NT2/D1 (cell line): ENCODE measurements at regions not wholly inside any gene's neighbourhood (a gene's known extent, or its start where the extent isn't known, plus 50 kb on each side); places are given as distances from the start of the nearest gene placed in this dataset.

ENCODE experiments used
- DNase-seq: peaks from one replicate; pipeline ENCODE4 v3.0.0-alpha.2; 2011; ENCODE audit warnings: low read depth, low spot score
- H3K27me3 ChIP-seq: 2 replicates; pipeline ENCODE4 v1.6.0; 2011; ENCODE audit warnings: mild to moderate bottlenecking; ENCODE audit not compliant: insufficient read length, insufficient read depth
- H3K36me3 ChIP-seq: 2 replicates; pipeline ENCODE4 v1.6.1; 2011; ENCODE audit warnings: mild to moderate bottlenecking, low read length, mixed read lengths; ENCODE audit not compliant: insufficient read depth, insufficient read length
- H3K4me1 ChIP-seq: 2 replicates; pipeline ENCODE4 v1.5.1; 2011; ENCODE audit not compliant: insufficient read depth, insufficient read length
- H3K4me3 ChIP-seq: 2 replicates; pipeline ENCODE4 v1.5.1; 2011; ENCODE audit warnings: low read depth; ENCODE audit not compliant: insufficient read length
- H3K9ac ChIP-seq: 2 replicates; pipeline ENCODE4 v1.6.0; 2011; ENCODE audit warnings: low read depth; ENCODE audit not compliant: insufficient read length
- H3K9me3 ChIP-seq: 2 replicates; pipeline ENCODE4 v1.5.1; 2011; ENCODE audit warnings: mild to moderate bottlenecking, low read length; ENCODE audit not compliant: insufficient read depth
- SUZ12 ChIP-seq: IDR thresholded peaks from 2 replicates; pipeline ENCODE4 v1.6.1; 2011; ENCODE audit not compliant: insufficient read length, insufficient read depth; ENCODE audit errors: extremely low read depth
- YY1 ChIP-seq: IDR thresholded peaks from 2 replicates; pipeline ENCODE4 v1.6.1; 2011; ENCODE audit not compliant: insufficient read length, insufficient read depth
- ZNF274 ChIP-seq: IDR thresholded peaks from 2 replicates; pipeline ENCODE4 v1.6.1; 2011; ENCODE audit warnings: mild to moderate bottlenecking, low read depth, low read length

DNA sequence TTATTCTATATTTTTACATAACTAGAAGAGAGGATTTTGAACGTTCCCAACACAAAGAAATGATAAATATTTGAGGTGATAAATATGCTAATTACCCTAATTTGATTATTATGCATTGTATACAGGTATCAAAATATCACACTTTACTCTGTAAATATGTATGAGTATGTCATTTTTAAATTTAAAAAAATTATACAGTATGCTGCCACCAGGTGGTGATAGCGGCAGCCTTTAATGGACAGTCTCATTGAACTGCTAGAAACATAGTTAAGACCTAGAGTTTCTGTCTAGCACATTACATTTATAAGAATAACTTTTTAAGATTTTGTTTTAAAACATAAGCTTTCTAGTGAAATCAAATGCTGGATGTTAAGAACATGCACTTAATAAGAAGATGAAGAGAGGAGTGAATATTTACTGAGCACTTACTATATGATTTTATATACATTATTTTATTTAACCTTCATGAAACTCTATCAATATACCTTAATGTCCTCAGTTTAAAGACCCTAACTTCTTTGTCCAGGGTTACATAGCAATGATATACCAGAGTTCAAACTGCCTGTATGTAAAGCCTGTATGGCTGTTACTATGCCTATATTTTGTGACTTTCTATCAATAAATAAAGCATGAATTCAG lies 207.1 kb downstream of the NUF2 start:
- H3K4me3 ChIP-seq = no peak overlapping the region
- no peak for TF ChIP-seq ZNF274
- TF ChIP-seq SUZ12 = no peak
- TF ChIP-seq YY1 = no peak
- peak; percentile 16 for DNase-seq

DNA sequence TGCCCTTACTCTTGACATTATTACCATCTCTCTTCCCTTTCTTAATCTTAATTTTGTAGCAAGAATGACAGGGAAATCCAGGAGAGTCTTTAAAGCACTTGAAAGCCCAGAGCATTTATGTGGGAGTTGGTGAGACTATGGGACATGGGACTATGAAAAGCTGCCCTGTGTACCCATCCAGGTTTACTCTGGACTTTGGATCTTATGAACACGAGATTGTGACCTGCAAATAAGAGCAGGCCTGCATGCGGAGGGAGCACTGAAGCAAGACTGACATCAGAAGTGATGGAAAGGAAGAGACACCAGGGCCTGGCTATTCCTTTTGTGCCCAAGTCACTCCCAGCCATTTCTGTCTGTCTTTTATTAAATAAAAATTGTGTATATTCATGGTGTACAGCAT lies 209.6 kb downstream of the NUF2 start:
- TF ChIP-seq ZNF274 = no peak
- no peak for TF ChIP-seq SUZ12
- TF ChIP-seq YY1 = no peak
- H3K27me3 ChIP-seq = no peaks in the 10 kb centered on the region
- DNase-seq = no peak
- H3K4me3 ChIP-seq = no peak overlapping the region
- no peaks in the 10 kb centered on the region for H3K9me3 ChIP-seq
- H3K36me3 ChIP-seq = no peaks in the 10 kb centered on the region
- H3K4me1 ChIP-seq = no peaks in the 10 kb centered on the region
- no peak overlapping the region for H3K9ac ChIP-seq

More for the DNA sequence above, 207.1 kb downstream of the NUF2 start:
- H3K9me3 ChIP-seq = no peaks in the 10 kb centered on the region
- H3K4me1 ChIP-seq = no peaks in the 10 kb centered on the region
- H3K36me3 ChIP-seq = no peaks in the 10 kb centered on the region
- no peak overlapping the region for H3K9ac ChIP-seq
- H3K27me3 ChIP-seq = no peaks in the 10 kb centered on the region

DNA sequence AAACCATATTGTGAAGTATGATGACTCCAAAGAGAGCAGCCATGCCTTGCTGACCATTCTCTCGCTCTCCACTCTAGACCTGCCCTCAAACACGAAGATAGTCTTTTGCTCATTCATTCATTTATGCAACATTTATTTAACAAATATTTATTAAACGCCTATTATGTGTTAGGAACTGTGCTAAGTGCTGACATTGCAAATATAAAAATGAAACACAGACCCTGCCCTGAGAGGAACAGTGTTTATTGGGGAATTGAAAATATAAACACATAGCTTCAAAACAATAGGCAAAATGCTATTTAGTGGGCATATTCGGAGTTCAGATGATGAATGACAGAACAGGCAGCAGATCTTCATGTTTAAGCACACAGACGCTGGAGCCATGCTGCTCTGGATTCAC lies 213.6 kb downstream of the NUF2 start:
- no peak overlapping the region for H3K9ac ChIP-seq
- no peaks in the 10 kb centered on the region for H3K4me1 ChIP-seq
- H3K4me3 ChIP-seq = no peak overlapping the region
- no peaks in the 10 kb centered on the region for H3K36me3 ChIP-seq
- no peaks in the 10 kb centered on the region for H3K27me3 ChIP-seq
- no peak for TF ChIP-seq SUZ12
- TF ChIP-seq ZNF274 = no peak
- TF ChIP-seq YY1 = no peak
- DNase-seq = no peak
- no peaks in the 10 kb centered on the region for H3K9me3 ChIP-seq

DNA sequence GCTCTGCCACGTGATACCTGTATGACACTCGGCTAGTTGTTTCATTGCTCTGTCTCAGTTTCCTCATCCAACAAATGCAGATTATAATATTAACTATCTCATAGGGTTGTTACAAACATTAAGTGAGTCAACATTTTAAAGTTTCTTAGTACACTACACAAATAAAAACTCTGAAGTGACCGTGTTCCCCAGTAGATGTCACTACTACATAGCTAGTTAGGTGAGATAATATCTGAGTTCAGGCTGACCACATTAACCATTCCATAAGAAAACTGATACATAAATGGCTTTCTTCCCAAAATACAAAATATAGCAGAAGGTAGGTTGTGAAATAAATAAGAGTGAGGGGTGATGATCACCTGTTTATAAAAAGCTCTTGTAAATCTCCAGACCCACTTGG lies 214.1 kb downstream of the NUF2 start:
- no peaks in the 10 kb centered on the region for H3K4me1 ChIP-seq
- H3K9ac ChIP-seq = no peak overlapping the region
- DNase-seq = peak; percentile 36
- TF ChIP-seq ZNF274 (no peak), YY1 (no peak), SUZ12 (no peak)
- no peaks in the 10 kb centered on the region for H3K36me3 ChIP-seq
- H3K4me3 ChIP-seq = no peak overlapping the region
- H3K9me3 ChIP-seq = no peaks in the 10 kb centered on the region
- no peaks in the 10 kb centered on the region for H3K27me3 ChIP-seq

DNA sequence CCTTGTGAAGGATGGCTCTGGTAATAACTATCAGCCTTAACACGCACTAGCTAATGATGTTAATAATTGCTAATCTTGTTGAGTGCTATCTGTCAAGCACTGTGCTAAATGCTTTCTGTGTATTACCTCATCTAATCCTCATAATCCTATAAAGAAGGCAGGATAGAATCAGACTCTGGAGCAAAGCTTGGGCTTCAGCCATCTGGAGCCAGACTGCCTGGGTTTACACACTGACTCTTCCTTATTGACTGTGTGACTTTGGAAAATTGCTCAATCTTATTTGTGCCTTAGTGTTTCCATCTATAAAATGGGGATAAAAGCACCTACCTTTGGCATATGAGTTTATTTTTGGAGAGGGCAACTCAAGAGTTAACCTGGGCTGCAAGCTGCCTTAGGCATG lies 216.1 kb downstream of the NUF2 start:
- no peak for DNase-seq
- Histone ChIP-seq H3K4me1 (no peaks in the 10 kb centered on the region), H3K9ac (no peak overlapping the region), H3K9me3 (no peaks in the 10 kb centered on the region), H3K4me3 (no peak overlapping the region), H3K27me3 (no peaks in the 10 kb centered on the region), H3K36me3 (no peaks in the 10 kb centered on the region)
- TF ChIP-seq ZNF274 (no peak), YY1 (no peak), SUZ12 (no peak)

DNA sequence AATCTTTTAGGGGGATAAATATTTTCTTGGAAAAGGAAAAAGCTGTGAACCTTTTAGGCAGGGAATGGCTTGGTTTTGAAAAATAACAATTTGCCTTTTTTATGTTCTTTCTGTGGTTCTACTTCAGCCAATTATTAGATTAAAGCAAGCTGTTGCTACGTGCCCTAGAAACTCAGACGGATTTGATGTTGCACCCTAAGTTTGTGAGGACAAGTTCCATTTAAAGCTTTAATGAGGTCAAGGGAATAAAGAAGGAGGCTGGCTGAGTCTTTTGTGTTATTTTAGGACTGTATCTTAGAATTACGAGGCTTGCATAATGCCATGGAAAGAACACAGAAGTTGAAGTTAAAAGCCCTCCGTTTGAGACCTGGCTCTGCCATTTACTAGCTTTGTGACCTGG lies 216.9 kb downstream of the NUF2 start:
- DNase-seq = no peak
- no peaks in the 10 kb centered on the region for H3K9me3 ChIP-seq
- no peaks in the 10 kb centered on the region for H3K36me3 ChIP-seq
- TF ChIP-seq SUZ12 = no peak
- TF ChIP-seq YY1 = no peak
- TF ChIP-seq ZNF274 = no peak
- no peaks in the 10 kb centered on the region for H3K27me3 ChIP-seq
- no peaks in the 10 kb centered on the region for H3K4me1 ChIP-seq
- H3K9ac ChIP-seq = no peak overlapping the region
- H3K4me3 ChIP-seq = no peak overlapping the region

DNA sequence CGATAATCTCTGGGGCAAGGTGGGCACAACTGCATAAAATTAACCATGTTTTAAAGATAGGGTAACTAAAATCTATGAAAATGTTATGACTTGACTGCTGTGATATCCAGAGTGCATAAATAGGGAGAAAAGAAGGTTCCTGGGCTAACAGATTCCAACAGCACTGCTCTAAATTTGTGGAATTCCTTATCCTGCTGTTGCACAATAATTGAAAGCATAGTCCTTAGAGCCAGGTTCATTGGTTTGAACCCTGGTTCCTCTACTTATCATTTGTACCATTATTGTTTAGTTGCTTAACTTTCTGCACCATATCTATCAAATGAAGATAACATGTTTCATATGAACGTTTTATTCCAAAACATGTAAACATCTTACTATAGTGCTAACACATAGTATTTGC lies 219.0 kb downstream of the NUF2 start:
- H3K9ac ChIP-seq = no peak overlapping the region
- no peaks in the 10 kb centered on the region for H3K27me3 ChIP-seq
- no peak overlapping the region for H3K4me3 ChIP-seq
- no peak for DNase-seq
- no peaks in the 10 kb centered on the region for H3K36me3 ChIP-seq
- no peaks in the 10 kb centered on the region for H3K4me1 ChIP-seq
- TF ChIP-seq YY1 = no peak
- no peak for TF ChIP-seq SUZ12
- TF ChIP-seq ZNF274 = no peak
- peaks cover 4% of the 10 kb centered on the region; the same call in 1 of the 2 replicates for H3K9me3 ChIP-seq
